ENCODE measurements at regions not wholly inside any gene's neighbourhood (a gene's known extent, or its start where the extent isn't known, plus 50 kb on each side); places are given as distances from the start of the nearest gene placed in this dataset.

DNA sequence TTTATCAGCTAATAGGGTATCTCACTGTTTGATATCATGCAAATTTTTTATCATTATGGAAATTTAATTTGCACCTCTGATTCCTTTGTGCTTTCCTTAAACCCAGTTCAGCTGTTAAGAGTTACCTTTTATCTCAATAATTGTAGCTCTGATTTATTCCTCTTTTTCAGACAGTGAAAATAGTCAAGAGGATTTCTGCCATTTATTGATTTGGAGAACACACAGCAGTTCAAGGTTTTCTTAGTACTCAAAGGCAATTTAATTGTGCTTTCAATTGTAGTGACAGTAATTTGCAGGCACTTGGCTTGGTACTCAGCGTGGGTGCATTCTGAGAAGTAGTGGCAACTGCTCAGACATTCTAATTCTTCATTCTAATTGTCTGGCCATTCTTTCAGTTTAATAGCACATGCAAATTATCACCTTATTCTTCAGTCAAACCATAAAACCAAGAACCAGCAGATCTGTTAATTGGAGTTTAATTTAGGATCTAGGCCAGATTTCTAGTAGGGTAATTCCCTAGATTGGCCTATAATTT is 709.3 kb downstream of the RPS29 start:
- TF ChIP-seq, protein P1, sequence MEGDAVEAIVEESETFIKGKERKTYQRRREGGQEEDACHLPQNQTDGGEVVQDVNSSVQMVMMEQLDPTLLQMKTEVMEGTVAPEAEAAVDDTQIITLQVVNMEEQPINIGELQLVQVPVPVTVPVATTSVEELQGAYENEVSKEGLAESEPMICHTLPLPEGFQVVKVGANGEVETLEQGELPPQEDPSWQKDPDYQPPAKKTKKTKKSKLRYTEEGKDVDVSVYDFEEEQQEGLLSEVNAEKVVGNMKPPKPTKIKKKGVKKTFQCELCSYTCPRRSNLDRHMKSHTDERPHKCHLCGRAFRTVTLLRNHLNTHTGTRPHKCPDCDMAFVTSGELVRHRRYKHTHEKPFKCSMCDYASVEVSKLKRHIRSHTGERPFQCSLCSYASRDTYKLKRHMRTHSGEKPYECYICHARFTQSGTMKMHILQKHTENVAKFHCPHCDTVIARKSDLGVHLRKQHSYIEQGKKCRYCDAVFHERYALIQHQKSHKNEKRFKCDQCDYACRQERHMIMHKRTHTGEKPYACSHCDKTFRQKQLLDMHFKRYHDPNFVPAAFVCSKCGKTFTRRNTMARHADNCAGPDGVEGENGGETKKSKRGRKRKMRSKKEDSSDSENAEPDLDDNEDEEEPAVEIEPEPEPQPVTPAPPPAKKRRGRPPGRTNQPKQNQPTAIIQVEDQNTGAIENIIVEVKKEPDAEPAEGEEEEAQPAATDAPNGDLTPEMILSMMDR (conservative IDR thresholded peaks at IDR 0.05; ENCODE audit: low read depth, low read length), result no peak
- no peak for TF ChIP-seq EZH2 (IDR thresholded peaks at IDR 0.05; ENCODE audit: low read length, unreplicated experiment)
